ENCODE measurements at regions not wholly inside any gene's neighbourhood (a gene's known extent, or its start where the extent isn't known, plus 50 kb on each side); places are given as distances from the start of the nearest gene placed in this dataset.

GRCh38 chr15:59885832-59886231 is 118.3 kb upstream of the FOXB1 start:
- no peak for TF ChIP-seq CTCF (IDR thresholded peaks at IDR 0.05)
- H3K36me3 Mint-ChIP-seq (ENCODE audit: unreplicated experiment), result no peaks in the 10 kb centered on the region
- no peak for DNase-seq (ENCODE audit: extremely low spot score, unreplicated experiment)
- H3K27ac Mint-ChIP-seq (ENCODE audit: unreplicated experiment), result no peak overlapping the region
- H3K4me1 Mint-ChIP-seq (ENCODE audit: unreplicated experiment), result no peaks in the 10 kb centered on the region
- no peaks in the 10 kb centered on the region for H3K27me3 Mint-ChIP-seq (ENCODE audit: unreplicated experiment)
- H3K4me3 Mint-ChIP-seq (ENCODE audit: unreplicated experiment), result no peak overlapping the region
- peaks cover 6% of the 10 kb centered on the region for H3K9me3 Mint-ChIP-seq (ENCODE audit: unreplicated experiment)

- DNase-seq (ENCODE audit: extremely low spot score, unreplicated experiment), result peak; percentile 5
- Mint-ChIP-seq H3K27ac (ENCODE audit: unreplicated experiment) (no peak overlapping the region), H3K36me3 (ENCODE audit: unreplicated experiment) (no peaks in the 10 kb centered on the region)
These were observed 124.4 kb upstream of the FOXB1 start for GRCh38 chr15:59879506-59880265.

GRCh38 chr15:59876140-59876539 is 128.0 kb upstream of the FOXB1 start:
- Mint-ChIP-seq H3K27ac (ENCODE audit: unreplicated experiment) (no peak overlapping the region), H3K4me1 (ENCODE audit: unreplicated experiment) (no peaks in the 10 kb centered on the region), H3K27me3 (ENCODE audit: unreplicated experiment) (no peaks in the 10 kb centered on the region), H3K36me3 (ENCODE audit: unreplicated experiment) (no peaks in the 10 kb centered on the region), H3K4me3 (ENCODE audit: unreplicated experiment) (no peak overlapping the region), H3K9me3 (ENCODE audit: unreplicated experiment) (no peaks in the 10 kb centered on the region)
- TF ChIP-seq CTCF (IDR thresholded peaks at IDR 0.05), result no peak
- DNase-seq (ENCODE audit: extremely low spot score, unreplicated experiment), result peak; percentile 8

More at GRCh38 chr15:59879506-59880265, 124.4 kb upstream of the FOXB1 start:
- Mint-ChIP-seq H3K27me3 (ENCODE audit: unreplicated experiment) (no peaks in the 10 kb centered on the region), H3K4me3 (ENCODE audit: unreplicated experiment) (no peak overlapping the region), H3K4me1 (ENCODE audit: unreplicated experiment) (no peaks in the 10 kb centered on the region), H3K9me3 (ENCODE audit: unreplicated experiment) (no peaks in the 10 kb centered on the region)
- no peak for TF ChIP-seq CTCF (IDR thresholded peaks at IDR 0.05)

- no peaks in the 10 kb centered on the region for H3K36me3 Mint-ChIP-seq (ENCODE audit: unreplicated experiment)
These were observed 130.4 kb upstream of the FOXB1 start for GRCh38 chr15:59873644-59874272.

More at GRCh38 chr15:59873644-59874272, 130.4 kb upstream of the FOXB1 start:
- Mint-ChIP-seq H3K9me3 (ENCODE audit: unreplicated experiment) (no peaks in the 10 kb centered on the region), H3K4me3 (ENCODE audit: unreplicated experiment) (no peak overlapping the region), H3K27me3 (ENCODE audit: unreplicated experiment) (peaks cover 3% of the 10 kb centered on the region), H3K4me1 (ENCODE audit: unreplicated experiment) (no peaks in the 10 kb centered on the region), H3K27ac (ENCODE audit: unreplicated experiment) (no peak overlapping the region)
- no peak for TF ChIP-seq CTCF (IDR thresholded peaks at IDR 0.05)
- DNase-seq (ENCODE audit: extremely low spot score, unreplicated experiment), result peak; percentile 15
